NB4 (cell line): ENCODE measurements at regions not wholly inside any gene's neighbourhood (a gene's known extent, or its start where the extent isn't known, plus 50 kb on each side); places are given as distances from the start of the nearest gene placed in this dataset.

Source experiments
- DNase-seq: peaks from one replicate; pipeline ENCODE4 v3.0.0; 2010; ENCODE audit warnings: low read depth
- H3K4me3 ChIP-seq: one replicate; pipeline ENCODE4 v1.5.1; 2011; ENCODE audit warnings: mild to moderate bottlenecking, low read depth, low read length, moderate library complexity
- CTCF ChIP-seq: IDR thresholded peaks from one replicate; pipeline ENCODE4 v1.5.1; 2012; ENCODE audit warnings: low read depth, low read length
- MAX ChIP-seq: IDR thresholded peaks from 2 replicates; pipeline ENCODE4 v1.6.1; 2011; ENCODE audit warnings: low read depth, low read length
- MYC ChIP-seq: IDR thresholded peaks from 2 replicates; pipeline ENCODE4 v1.6.1; 2011; ENCODE audit warnings: low read depth, low read length
- POLR2A ChIP-seq: IDR thresholded peaks from 2 replicates; pipeline ENCODE4 v1.6.1; 2011; ENCODE audit warnings: mild to moderate bottlenecking; ENCODE audit not compliant: insufficient read length; ENCODE audit errors: extremely low read depth

- no peak for DNase-seq
- TF ChIP-seq POLR2A (no peak), MAX (no peak), CTCF (no peak), MYC (no peak)
- H3K4me3 ChIP-seq, result no peak overlapping the region
Observed at GRCh38 chr3:139252719-139253118, 91.1 kb upstream of the MRPS22 start.

GRCh38 chr3:139258276-139258675 lies 85.5 kb upstream of the MRPS22 start:
- TF ChIP-seq MAX (no peak), MYC (no peak), CTCF (no peak), POLR2A (no peak)
- no peak for DNase-seq
- H3K4me3 ChIP-seq, result no peak overlapping the region

- TF ChIP-seq MAX, result no peak
- TF ChIP-seq POLR2A, result no peak
- TF ChIP-seq CTCF, result no peak
- no peak for TF ChIP-seq MYC
- H3K4me3 ChIP-seq, result no peak overlapping the region
- DNase-seq, result no peak
Observed at GRCh38 chr3:139259398-139259797, 84.4 kb upstream of the MRPS22 start.

- no peak overlapping the region for H3K4me3 ChIP-seq
- no peak for DNase-seq
- no peak for TF ChIP-seq MAX
- TF ChIP-seq POLR2A, result no peak
- no peak for TF ChIP-seq CTCF
- TF ChIP-seq MYC, result no peak
Observed at GRCh38 chr3:139260041-139260486, 83.8 kb upstream of the MRPS22 start.

- DNase-seq, result no peak
- TF ChIP-seq MAX (no peak), POLR2A (no peak), CTCF (no peak), MYC (no peak)
Observed at GRCh38 chr3:139260793-139261736, 82.8 kb upstream of the MRPS22 start.

More at GRCh38 chr3:139260793-139261736, 82.8 kb upstream of the MRPS22 start:
- no peak overlapping the region for H3K4me3 ChIP-seq
